Stomach smooth muscle (tissue), 2 donors: ENCODE measurements at regions not wholly inside any gene's neighbourhood (a gene's known extent, or its start where the extent isn't known, plus 50 kb on each side); places are given as distances from the start of the nearest gene placed in this dataset.

Source experiments
- H3K27ac ChIP-seq: one replicate; pipeline ENCODE4 v1.7.0; 2013; ENCODE audit warnings: mild to moderate bottlenecking, low read length, inconsistent platforms
- H3K27me3 ChIP-seq, 2 donors: one replicate each; pipeline ENCODE4 v1.7.0; 2013; ENCODE audit warnings: low read length in 2 of 2; ENCODE audit not compliant: insufficient read depth in 2 of 2, control insufficient read depth in 1 of 2
- H3K36me3 ChIP-seq, 2 donors: one replicate each; pipeline ENCODE4 v1.7.0; 2013; ENCODE audit warnings: low read length in 2 of 2; ENCODE audit not compliant: control insufficient read depth in 2 of 2, insufficient read depth in 2 of 2
- H3K4me1 ChIP-seq: one replicate; pipeline ENCODE4 v1.7.0; 2013; ENCODE audit warnings: low read length; ENCODE audit not compliant: control insufficient read depth, insufficient read depth
- H3K4me3 ChIP-seq, 2 donors: one replicate each; pipeline ENCODE4 v1.7.0; 2013; ENCODE audit warnings: low read length in 2 of 2
- H3K9ac ChIP-seq, 2 donors: one replicate each; pipeline ENCODE4 v1.7.0; 2013; ENCODE audit warnings: low read length in 2 of 2, mild to moderate bottlenecking in 1 of 2
- H3K9me3 ChIP-seq, 2 donors: one replicate each; pipeline ENCODE4 v1.7.0; 2013; ENCODE audit warnings: low read length in 2 of 2; ENCODE audit not compliant: control insufficient read depth in 2 of 2
- donor health status: healthy.
- donor health status: Pancreatic carcinoma.

- no peak overlapping the region for H3K27ac ChIP-seq
- H3K36me3 ChIP-seq: no peaks in the 10 kb centered on the region
- H3K9me3 ChIP-seq: no peaks in the 10 kb centered on the region
- no peak overlapping the region for H3K9ac ChIP-seq
- H3K4me3 ChIP-seq: no peak overlapping the region
- H3K4me1 ChIP-seq: no peaks in the 10 kb centered on the region
- no peaks in the 10 kb centered on the region for H3K27me3 ChIP-seq
Observed at GRCh38 chr13:62205273-62205672, 789.6 kb upstream of the PCDH20 start.

- Histone ChIP-seq H3K4me1 (no peaks in the 10 kb centered on the region), H3K4me3 (no peak overlapping the region)
Observed at GRCh38 chr13:62194371-62194770, 778.7 kb upstream of the PCDH20 start.

GRCh38 chr13:62193919-62194318 is 778.3 kb upstream of the PCDH20 start:
- Histone ChIP-seq H3K9me3 (no peaks in the 10 kb centered on the region), H3K27me3 (no peaks in the 10 kb centered on the region), H3K9ac (no peak overlapping the region), H3K27ac (no peak overlapping the region), H3K36me3 (no peaks in the 10 kb centered on the region), H3K4me1 (no peaks in the 10 kb centered on the region), H3K4me3 (no peak overlapping the region)

More at GRCh38 chr13:62194371-62194770, 778.7 kb upstream of the PCDH20 start:
- Histone ChIP-seq H3K27me3 (no peaks in the 10 kb centered on the region), H3K9ac (no peak overlapping the region), H3K36me3 (no peaks in the 10 kb centered on the region), H3K9me3 (no peaks in the 10 kb centered on the region), H3K27ac (no peak overlapping the region)

- no peak overlapping the region for H3K4me3 ChIP-seq
Observed at GRCh38 chr13:62185631-62186255, 770.1 kb upstream of the PCDH20 start.

GRCh38 chr13:62176051-62176450 is 760.4 kb upstream of the PCDH20 start:
- Histone ChIP-seq H3K27ac (no peak overlapping the region), H3K9me3 (no peaks in the 10 kb centered on the region), H3K9ac (no peak overlapping the region), H3K4me1 (no peaks in the 10 kb centered on the region), H3K4me3 (no peak overlapping the region), H3K36me3 (no peaks in the 10 kb centered on the region), H3K27me3 (no peaks in the 10 kb centered on the region)

More at GRCh38 chr13:62185631-62186255, 770.1 kb upstream of the PCDH20 start:
- no peak overlapping the region for H3K27ac ChIP-seq
- H3K27me3 ChIP-seq: no peaks in the 10 kb centered on the region
- H3K36me3 ChIP-seq: no peaks in the 10 kb centered on the region
- no peaks in the 10 kb centered on the region for H3K4me1 ChIP-seq
- H3K9ac ChIP-seq: no peak overlapping the region
- no peaks in the 10 kb centered on the region for H3K9me3 ChIP-seq

- no peak overlapping the region for H3K27ac ChIP-seq
- H3K4me1 ChIP-seq: no peaks in the 10 kb centered on the region
- no peaks in the 10 kb centered on the region for H3K9me3 ChIP-seq
- no peak overlapping the region for H3K4me3 ChIP-seq
- H3K36me3 ChIP-seq: no peaks in the 10 kb centered on the region
- H3K27me3 ChIP-seq: no peaks in the 10 kb centered on the region
- no peak overlapping the region for H3K9ac ChIP-seq
Observed at GRCh38 chr13:62173958-62174357, 758.3 kb upstream of the PCDH20 start.

GRCh38 chr13:62171697-62172096 is 756.0 kb upstream of the PCDH20 start:
- H3K36me3 ChIP-seq: no peaks in the 10 kb centered on the region
- H3K27ac ChIP-seq: no peak overlapping the region
- H3K4me1 ChIP-seq: no peaks in the 10 kb centered on the region
- H3K4me3 ChIP-seq: no peak overlapping the region
- H3K9ac ChIP-seq: no peak overlapping the region
- no peaks in the 10 kb centered on the region for H3K9me3 ChIP-seq
- no peaks in the 10 kb centered on the region for H3K27me3 ChIP-seq

- no peak overlapping the region for H3K4me3 ChIP-seq
- H3K27me3 ChIP-seq: no peaks in the 10 kb centered on the region
- H3K9ac ChIP-seq: no peak overlapping the region
- H3K9me3 ChIP-seq: no peaks in the 10 kb centered on the region
- H3K4me1 ChIP-seq: no peaks in the 10 kb centered on the region
- no peak overlapping the region for H3K27ac ChIP-seq
- H3K36me3 ChIP-seq: no peaks in the 10 kb centered on the region
Observed at GRCh38 chr13:62168891-62169290, 753.2 kb upstream of the PCDH20 start.

GRCh38 chr13:62167650-62168172 is 752.1 kb upstream of the PCDH20 start:
- Histone ChIP-seq H3K4me3 (no peak overlapping the region), H3K27ac (no peak overlapping the region), H3K9me3 (no peaks in the 10 kb centered on the region), H3K4me1 (no peaks in the 10 kb centered on the region), H3K27me3 (no peaks in the 10 kb centered on the region), H3K9ac (no peak overlapping the region), H3K36me3 (no peaks in the 10 kb centered on the region)

GRCh38 chr13:62162860-62163259 is 747.2 kb upstream of the PCDH20 start:
- Histone ChIP-seq H3K9ac (no peak overlapping the region), H3K4me3 (no peak overlapping the region), H3K27me3 (no peaks in the 10 kb centered on the region)

GRCh38 chr13:62158520-62158919 is 742.9 kb upstream of the PCDH20 start:
- Histone ChIP-seq H3K9me3 (peaks cover 0 to 4% of the 10 kb centered on the region in 2 donors), H3K27me3 (no peaks in the 10 kb centered on the region), H3K9ac (no peak overlapping the region), H3K4me1 (no peaks in the 10 kb centered on the region), H3K27ac (no peak overlapping the region), H3K36me3 (no peaks in the 10 kb centered on the region), H3K4me3 (no peak overlapping the region)

More at GRCh38 chr13:62162860-62163259, 747.2 kb upstream of the PCDH20 start:
- Histone ChIP-seq H3K4me1 (no peaks in the 10 kb centered on the region), H3K36me3 (no peaks in the 10 kb centered on the region), H3K9me3 (no peaks in the 10 kb centered on the region), H3K27ac (no peak overlapping the region)
